ENCODE measurements at regions not wholly inside any gene's neighbourhood (a gene's known extent, or its start where the extent isn't known, plus 50 kb on each side); places are given as distances from the start of the nearest gene placed in this dataset.

GRCh38 chr15:31262901-31263671 is 63.5 kb upstream of the KLF13 start:
- TF ChIP-seq CTCF (IDR thresholded peaks at IDR 0.05; ENCODE audit: extremely low read depth in 1 of 2, insufficient read depth in 1 of 2, low read depth in 1 of 2, low read length in 2 of 2): no peak
- TF ChIP-seq POLR2AphosphoS5 (IDR thresholded peaks at IDR 0.05; ENCODE audit: insufficient read depth, low read depth, low read length): no peak
- TF ChIP-seq EZH2 (IDR thresholded peaks at IDR 0.05; ENCODE audit: borderline replicate concordance, low read depth, low read length, severe bottlenecking): no peak
- no peak for TF ChIP-seq POLR2A (IDR thresholded peaks at IDR 0.05; ENCODE audit: low read depth, low read length)
